ENCODE measurements at regions not wholly inside any gene's neighbourhood (a gene's known extent, or its start where the extent isn't known, plus 50 kb on each side); places are given as distances from the start of the nearest gene placed in this dataset.

DNA sequence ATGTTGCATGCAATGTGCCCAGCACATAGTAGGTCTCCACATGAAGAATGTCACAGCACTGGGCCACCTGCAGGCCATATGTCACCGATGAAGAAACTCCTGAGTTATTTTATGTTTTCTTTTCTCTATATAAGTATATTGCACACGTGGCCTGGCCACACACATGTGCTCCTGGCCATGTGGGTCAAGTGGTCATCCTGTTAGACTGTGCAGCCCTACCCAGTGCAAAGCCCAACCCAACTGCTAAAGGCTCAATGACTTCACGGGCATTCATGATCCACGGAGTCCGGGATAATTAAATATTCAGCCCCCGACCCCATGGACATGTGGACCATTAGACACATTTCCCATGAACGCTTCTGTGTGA, 163.2 kb downstream of the TEX29 start:
- H3K36me3 ChIP-seq (ENCODE audit: insufficient read depth, low read length), result no peaks in the 10 kb centered on the region
- no peak overlapping the region for H3K27ac Mint-ChIP-seq
- CTCF ChIA-PET, result no interaction called here
- TF ChIP-seq, protein P1, sequence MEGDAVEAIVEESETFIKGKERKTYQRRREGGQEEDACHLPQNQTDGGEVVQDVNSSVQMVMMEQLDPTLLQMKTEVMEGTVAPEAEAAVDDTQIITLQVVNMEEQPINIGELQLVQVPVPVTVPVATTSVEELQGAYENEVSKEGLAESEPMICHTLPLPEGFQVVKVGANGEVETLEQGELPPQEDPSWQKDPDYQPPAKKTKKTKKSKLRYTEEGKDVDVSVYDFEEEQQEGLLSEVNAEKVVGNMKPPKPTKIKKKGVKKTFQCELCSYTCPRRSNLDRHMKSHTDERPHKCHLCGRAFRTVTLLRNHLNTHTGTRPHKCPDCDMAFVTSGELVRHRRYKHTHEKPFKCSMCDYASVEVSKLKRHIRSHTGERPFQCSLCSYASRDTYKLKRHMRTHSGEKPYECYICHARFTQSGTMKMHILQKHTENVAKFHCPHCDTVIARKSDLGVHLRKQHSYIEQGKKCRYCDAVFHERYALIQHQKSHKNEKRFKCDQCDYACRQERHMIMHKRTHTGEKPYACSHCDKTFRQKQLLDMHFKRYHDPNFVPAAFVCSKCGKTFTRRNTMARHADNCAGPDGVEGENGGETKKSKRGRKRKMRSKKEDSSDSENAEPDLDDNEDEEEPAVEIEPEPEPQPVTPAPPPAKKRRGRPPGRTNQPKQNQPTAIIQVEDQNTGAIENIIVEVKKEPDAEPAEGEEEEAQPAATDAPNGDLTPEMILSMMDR (IDR thresholded peaks at IDR 0.05), result no peak
- H3K27me3 ChIP-seq (ENCODE audit: control insufficient read depth in 1 of 2, insufficient read depth in 2 of 2, low read length in 2 of 2), result peaks cover 0 to 2% of the 10 kb centered on the region in 2 experiments
- peaks cover 11% of the 10 kb centered on the region for H3K27me3 Mint-ChIP-seq
- no peak overlapping the region for H3K4me3 ChIP-seq (ENCODE audit: low read length)
- H3K9me3 ChIP-seq (ENCODE audit: control insufficient read depth in 1 of 2, insufficient read depth in 1 of 2, low read length in 2 of 2), result peaks cover 10 to 25% of the 10 kb centered on the region in 2 experiments
- no peaks in the 10 kb centered on the region for H3K4me1 Mint-ChIP-seq (ENCODE audit: low read depth)
- H3K27ac ChIP-seq (ENCODE audit: low read depth in 1 of 2, low read length in 2 of 2), result no peak overlapping the region
- no peaks in the 10 kb centered on the region for H3K36me3 Mint-ChIP-seq (ENCODE audit: low read depth)
- POLR2A ChIA-PET, result no interaction called here
- H3K4me1 ChIP-seq (ENCODE audit: insufficient read depth, low read length), result no peaks in the 10 kb centered on the region
- no peak overlapping the region for H3K4me3 Mint-ChIP-seq
- intact Hi-C loops (cut with DNase I, micrococcal nuclease), result no loop called here
- H3K9me3 Mint-ChIP-seq, result no peaks in the 10 kb centered on the region
- ATAC-seq (ENCODE audit: poor library complexity) (no peak), DNase-seq (no peak)

DNA sequence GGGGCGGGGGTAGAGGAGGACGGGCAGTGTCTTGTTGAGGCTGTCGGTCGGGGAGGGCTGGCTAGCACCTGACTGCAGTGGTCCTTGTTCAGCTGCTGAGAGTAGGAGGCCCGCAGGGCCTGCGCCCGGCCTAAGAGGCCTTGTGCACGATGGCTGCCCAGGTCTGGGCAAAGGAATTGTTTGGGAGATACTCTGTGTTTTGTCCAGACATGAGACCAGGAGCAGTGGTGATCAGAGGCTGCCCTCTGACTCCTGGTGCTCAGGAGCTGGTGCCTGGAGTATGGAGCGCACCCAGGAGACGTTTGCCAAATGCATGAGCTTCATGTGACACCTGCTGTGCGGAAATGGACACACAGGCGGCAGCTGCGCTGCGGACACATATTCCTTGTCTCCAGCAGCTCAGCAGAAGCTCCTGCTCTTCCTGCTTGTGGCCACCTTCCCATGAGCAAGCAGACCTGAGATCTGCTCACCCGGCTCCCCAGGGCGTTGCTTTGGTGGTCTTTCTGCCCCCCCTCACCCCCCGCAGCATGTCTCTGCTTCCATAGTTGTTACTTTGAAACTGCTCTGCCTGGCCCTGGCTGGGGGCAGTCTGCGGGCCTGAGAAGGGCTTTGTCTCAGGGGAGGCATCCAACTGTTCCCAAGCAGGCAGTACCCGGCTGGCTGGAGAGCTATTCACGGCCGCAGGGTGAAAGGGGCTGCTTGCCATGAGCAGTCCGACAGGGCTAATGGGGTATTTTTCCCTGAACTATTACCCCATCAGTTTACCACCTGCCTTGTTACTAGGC, 163.9 kb downstream of the TEX29 start:
- Histone ChIP-seq H3K4me3 (ENCODE audit: low read length) (no peak overlapping the region), H3K27me3 (ENCODE audit: control insufficient read depth in 1 of 2, insufficient read depth in 2 of 2, low read length in 2 of 2) (peaks cover 0 to 2% of the 10 kb centered on the region in 2 experiments), H3K9me3 (ENCODE audit: control insufficient read depth in 1 of 2, insufficient read depth in 1 of 2, low read length in 2 of 2) (peaks cover 10 to 32% of the 10 kb centered on the region in 2 experiments), H3K4me1 (ENCODE audit: insufficient read depth, low read length) (no peaks in the 10 kb centered on the region), H3K27ac (ENCODE audit: low read depth in 1 of 2, low read length in 2 of 2) (no peak overlapping the region), H3K36me3 (ENCODE audit: insufficient read depth, low read length) (no peaks in the 10 kb centered on the region)
- ATAC-seq (ENCODE audit: poor library complexity) (no peak), DNase-seq (no peak)
- Mint-ChIP-seq H3K4me3 (no peak overlapping the region), H3K27ac (no peak overlapping the region), H3K9me3 (no peaks in the 10 kb centered on the region), H3K4me1 (ENCODE audit: low read depth) (no peaks in the 10 kb centered on the region), H3K27me3 (peaks cover 11% of the 10 kb centered on the region), H3K36me3 (ENCODE audit: low read depth) (no peaks in the 10 kb centered on the region)
- CTCF ChIA-PET, result no interaction called here
- intact Hi-C loops (cut with DNase I, micrococcal nuclease), result no loop called here
- TF ChIP-seq, protein P1 (IDR thresholded peaks at IDR 0.05), result no peak
- POLR2A ChIA-PET, result no interaction called here

DNA sequence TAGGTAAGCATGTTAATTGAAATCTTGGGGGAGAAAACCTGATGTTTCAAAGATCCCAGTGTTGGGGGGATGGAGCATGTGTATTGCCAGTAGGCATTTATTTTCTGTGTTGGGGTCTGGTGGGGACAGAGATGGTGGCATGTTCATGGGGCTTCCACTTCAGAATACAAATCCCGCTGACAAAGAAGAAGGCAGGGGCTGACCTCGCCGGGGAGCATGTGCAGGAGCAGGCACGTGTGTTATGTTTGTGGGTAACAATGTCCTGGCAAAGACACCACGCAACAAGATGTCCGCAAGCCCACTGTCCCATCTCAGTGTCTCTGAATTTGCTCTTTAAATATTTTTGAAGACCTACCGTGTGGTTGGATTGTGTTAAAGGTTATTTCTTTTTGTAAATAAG, 164.5 kb downstream of the TEX29 start:
- TF ChIP-seq, protein P1 (IDR thresholded peaks at IDR 0.05), result no peak
- no peak overlapping the region for H3K4me3 ChIP-seq (ENCODE audit: low read length)
- H3K36me3 ChIP-seq (ENCODE audit: insufficient read depth, low read length), result no peaks in the 10 kb centered on the region
- Mint-ChIP-seq H3K36me3 (ENCODE audit: low read depth) (no peaks in the 10 kb centered on the region), H3K27ac (no peak overlapping the region), H3K4me1 (ENCODE audit: low read depth) (no peaks in the 10 kb centered on the region), H3K9me3 (no peaks in the 10 kb centered on the region), H3K27me3 (peaks cover 11% of the 10 kb centered on the region), H3K4me3 (no peak overlapping the region)
- CTCF ChIA-PET, result no interaction called here
- no peaks in the 10 kb centered on the region for H3K4me1 ChIP-seq (ENCODE audit: insufficient read depth, low read length)
- peaks cover 10 to 33% of the 10 kb centered on the region in 2 experiments for H3K9me3 ChIP-seq (ENCODE audit: control insufficient read depth in 1 of 2, insufficient read depth in 1 of 2, low read length in 2 of 2)
- POLR2A ChIA-PET, result no interaction called here
- H3K27me3 ChIP-seq (ENCODE audit: control insufficient read depth in 1 of 2, insufficient read depth in 2 of 2, low read length in 2 of 2), result peaks cover 0 to 2% of the 10 kb centered on the region in 2 experiments
- ATAC-seq (ENCODE audit: poor library complexity) (no peak), DNase-seq (no peak)
- H3K27ac ChIP-seq (ENCODE audit: low read depth in 1 of 2, low read length in 2 of 2), result no peak overlapping the region
- intact Hi-C loops (cut with DNase I, micrococcal nuclease), result no loop called here

Data from CD4-positive, alpha-beta T cell (primary cell).